NCI-H82 (cell line): ENCODE measurements at regions not wholly inside any gene's neighbourhood (a gene's known extent, or its start where the extent isn't known, plus 50 kb on each side); places are given as distances from the start of the nearest gene placed in this dataset.

Source experiments
- DNase-seq: peaks from one replicate; lab custom pipeline; 2025; lab: John Stamatoyannopoulos, UW

- no peak for DNase-seq
Observed at GRCh38 chr5:3362606-3362910, 233.1 kb upstream of the IRX1 start.

DNA sequence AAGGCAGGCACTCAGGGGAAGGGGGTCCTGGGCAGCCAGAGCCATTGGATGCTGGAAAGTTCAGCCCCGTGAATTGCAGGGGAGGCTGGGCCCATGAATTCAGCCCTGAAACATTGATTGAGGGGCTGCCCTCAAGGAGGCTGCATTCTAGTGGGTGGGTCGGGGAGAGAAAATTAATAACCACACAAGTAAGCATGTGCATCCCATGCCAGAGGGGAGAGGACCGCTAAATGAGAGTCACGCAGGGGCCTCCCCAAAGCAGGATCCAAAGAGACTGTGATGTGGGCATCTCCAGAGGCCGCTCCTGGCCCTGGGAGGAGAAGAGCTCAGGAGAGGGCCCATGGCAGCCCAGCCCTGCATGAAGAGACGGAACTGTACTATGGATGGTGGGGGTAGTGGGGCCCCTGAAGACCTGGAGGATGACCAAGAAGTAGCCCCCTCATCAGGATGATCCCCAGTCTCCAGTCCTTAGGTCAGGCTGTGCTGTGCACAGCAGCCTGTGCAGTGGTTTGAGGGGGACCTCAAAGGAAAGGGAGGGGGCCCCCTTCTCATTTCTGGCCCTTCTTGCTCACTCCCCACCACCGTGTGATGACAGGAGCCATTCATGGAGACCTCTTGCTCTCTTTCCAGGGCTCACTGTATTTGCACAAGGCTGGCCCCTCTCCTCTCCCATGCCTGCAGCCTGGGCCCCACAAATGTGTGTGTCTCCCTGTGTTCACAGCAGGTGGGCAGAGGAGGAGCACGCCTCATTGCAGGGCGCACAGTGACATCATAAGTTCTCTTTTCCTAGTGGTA is 233.6 kb upstream of the IRX1 start:
- DNase-seq = no peak

GRCh38 chr5:3359642-3360041 is 236.0 kb upstream of the IRX1 start:
- DNase-seq = peak; percentile 1

GRCh38 chr5:3357291-3357690 is 238.3 kb upstream of the IRX1 start:
- DNase-seq = no peak

GRCh38 chr5:3356016-3356415 is 239.6 kb upstream of the IRX1 start:
- DNase-seq = no peak

GRCh38 chr5:3355126-3355525 is 240.5 kb upstream of the IRX1 start:
- no peak for DNase-seq

- DNase-seq = no peak
Observed at GRCh38 chr5:3354606-3355005, 241.0 kb upstream of the IRX1 start.

- DNase-seq = no peak
Observed at GRCh38 chr5:3353561-3353960, 242.1 kb upstream of the IRX1 start.

DNA sequence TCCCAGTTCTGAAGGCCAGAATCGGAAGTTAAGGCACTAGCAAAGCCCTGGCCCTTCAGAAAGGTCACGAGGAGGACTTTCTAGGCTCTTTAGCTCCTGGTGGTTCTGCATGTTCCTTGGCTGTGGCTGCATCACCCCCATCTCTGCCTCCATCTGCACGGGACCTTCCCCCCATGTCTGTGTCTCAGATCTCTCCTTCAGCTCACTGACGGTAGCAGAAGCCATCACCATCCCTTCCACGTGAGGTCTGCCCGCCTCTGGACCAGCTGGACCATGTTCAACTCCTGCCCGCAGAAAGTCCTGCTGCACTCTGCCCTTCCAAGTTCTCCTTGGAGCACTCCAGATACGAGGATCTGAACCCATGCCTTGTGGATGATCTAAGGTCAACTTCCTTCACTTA is 242.9 kb upstream of the IRX1 start:
- no peak for DNase-seq

DNA sequence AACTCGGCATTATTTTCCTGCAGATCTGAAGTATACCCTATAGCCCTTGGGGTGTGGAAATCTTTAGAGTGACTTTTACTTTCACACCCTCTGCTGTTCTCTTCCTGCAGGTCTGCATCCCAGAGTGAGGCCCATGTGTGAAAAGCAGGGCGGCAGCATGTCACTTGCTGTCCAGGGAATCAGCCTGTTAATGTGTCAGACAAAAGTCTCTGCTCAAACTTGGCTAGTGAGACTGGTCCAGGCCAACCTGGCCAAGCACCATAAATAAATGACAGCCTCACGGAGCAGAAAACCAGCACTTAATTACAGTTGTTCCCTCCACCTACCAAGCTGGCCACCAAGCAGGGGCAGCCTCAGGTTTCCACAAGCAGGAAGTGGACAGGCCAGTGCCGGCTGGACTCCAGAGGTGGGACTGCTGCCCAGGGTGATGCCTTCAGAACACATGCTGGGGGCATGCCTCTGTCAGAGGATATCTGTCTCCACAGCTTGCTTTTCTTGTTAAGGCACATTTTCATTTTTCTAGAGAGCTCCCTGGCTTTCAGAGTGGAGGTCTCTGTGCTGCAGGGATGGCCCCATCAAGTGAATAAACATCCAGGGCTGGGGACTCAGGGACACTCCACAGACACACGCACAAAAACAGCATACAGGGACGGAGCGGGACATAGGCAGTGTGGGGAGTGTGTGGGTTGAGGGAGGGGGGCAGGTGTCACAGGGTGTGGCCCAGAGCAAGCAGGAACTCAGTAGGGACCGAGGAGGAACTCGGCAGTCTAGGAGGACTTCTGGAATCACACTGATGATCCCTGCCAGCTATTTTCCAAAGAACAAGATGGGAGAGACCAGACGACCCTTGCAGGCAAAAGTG is 243.8 kb upstream of the IRX1 start:
- no peak for DNase-seq

- no peak for DNase-seq
Observed at GRCh38 chr5:3350781-3351180, 244.9 kb upstream of the IRX1 start.

DNA sequence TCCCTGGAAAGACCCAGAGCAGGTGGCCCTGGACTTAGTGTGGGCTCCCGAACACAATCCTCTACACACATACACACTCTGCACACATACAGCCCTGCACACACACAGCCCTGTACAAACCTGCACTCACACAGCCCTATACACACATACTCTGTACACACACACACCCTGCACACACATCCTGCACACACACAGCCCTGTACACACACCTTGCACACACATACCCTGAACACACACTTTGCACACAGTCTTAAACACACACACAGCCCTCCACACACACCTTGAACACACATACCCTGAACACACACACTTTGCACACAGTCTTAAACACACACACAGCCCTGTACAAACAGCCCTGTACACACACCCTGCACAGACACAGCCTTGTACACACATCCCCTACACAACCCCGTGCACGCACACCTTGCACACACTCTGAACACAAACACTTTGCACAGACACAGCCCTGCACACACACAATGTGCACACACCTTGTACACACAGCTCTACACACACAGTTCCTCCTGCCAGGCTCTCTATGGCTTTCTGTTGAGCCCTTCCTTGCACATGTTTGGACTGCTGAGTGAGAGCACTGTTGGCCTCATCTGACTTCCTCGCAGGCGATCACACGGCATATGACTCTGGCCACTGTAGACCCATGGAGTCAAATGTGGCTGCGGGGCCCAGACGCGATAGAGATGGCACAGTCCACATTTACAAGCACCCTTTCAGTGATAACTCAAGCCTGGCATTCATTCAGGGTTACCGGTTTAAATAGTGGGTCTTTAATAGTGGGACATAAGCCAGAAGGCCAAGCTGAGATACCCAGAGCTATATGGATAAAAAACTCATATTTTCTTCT is 245.7 kb upstream of the IRX1 start:
- no peak for DNase-seq

DNA sequence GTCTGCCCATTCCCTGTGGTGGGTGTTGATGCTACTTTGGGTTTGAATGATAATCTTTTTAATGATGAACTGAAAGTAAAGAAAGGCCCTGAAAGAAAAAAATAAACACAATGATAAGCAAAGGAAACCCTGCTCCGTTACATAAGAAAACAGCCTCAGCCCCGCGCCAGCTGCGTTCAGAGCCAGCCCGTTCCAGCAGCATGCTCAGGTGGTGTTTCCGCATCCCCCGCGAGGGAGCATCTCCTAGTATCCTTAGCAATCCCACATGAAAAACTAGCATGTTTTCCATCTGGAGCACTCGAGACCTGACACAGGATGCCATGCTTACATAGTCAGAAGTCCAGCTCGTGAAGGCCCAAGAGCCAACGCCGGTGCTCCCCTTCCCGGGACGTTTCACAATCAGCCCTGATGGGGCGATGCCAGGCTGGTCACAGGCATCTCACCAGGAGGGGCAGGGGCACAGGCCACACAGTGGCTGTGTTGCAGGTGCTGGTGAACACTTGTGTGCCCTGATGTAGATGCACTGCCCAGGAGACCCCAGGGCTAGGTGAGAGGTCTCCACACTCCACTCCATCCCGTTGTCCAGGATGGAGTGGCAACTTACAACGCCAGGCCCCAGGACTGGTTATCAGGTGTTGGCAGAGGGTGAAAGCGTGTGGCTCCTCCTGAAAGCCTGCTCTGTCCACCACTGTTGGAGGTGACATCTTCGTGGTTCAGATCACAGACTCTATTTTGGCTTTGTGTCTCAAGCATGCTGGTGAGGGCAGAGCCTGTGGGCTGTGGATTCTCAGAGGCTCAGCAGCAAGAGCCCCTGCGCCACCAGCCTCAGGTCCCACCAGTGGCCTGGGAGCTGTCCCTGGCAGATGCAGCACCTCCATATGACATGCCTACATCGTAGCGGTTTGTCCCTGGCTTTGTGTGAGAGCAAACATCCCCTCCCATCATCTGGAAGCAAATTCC is 246.8 kb upstream of the IRX1 start:
- no peak for DNase-seq

DNA sequence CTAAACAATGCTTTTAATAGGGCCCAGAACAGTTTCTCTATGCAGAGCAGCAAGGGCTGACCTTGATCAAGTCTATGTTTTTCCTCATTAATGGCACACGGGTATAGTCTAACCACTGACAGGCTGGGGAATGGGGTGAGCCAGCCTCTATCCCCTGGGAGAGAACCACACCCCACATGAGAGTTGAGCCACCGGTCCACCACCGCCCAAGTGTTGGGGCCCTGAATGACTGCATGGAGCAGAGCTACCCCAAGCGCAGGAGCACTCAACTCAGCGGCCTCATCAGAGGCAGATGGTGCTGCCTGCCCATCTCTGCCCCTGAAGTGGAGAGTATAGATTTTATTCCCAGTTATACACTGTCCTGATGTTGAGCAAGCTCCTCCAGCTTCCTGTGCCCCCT is 247.9 kb upstream of the IRX1 start:
- DNase-seq = no peak

DNA sequence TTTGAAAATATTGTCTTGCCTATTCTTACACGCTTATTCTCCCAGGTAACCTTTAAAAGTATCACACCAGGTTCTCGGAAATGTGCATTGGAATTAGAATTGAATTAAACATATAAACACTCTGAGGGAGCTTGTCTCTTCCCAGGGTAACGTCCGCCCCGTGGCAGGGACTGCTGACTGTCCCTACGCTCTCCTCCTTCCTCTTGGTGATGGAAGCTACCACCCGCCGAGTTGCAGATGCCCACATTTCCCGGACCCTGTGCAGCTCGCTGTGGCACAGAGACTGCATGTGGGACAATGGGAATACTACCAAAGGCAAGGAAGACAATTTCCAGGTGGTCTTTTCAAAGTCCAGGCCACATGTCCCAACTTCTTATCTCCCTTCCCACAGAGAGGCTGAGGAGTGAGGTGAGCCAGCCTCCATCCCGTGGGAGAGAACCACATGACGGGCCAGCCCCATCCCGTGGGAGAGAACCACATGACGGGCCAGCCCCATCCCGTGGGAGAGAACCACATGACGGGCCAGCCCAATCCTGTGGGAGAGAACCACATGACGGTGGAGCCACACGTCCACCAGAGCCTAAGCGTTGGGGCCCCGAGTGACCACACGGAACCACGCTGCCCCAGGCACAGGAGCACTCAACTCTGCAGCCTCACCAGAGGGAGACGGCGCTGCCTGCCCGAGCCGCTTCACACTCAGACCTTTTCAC is 249.4 kb upstream of the IRX1 start:
- DNase-seq = no peak

DNA sequence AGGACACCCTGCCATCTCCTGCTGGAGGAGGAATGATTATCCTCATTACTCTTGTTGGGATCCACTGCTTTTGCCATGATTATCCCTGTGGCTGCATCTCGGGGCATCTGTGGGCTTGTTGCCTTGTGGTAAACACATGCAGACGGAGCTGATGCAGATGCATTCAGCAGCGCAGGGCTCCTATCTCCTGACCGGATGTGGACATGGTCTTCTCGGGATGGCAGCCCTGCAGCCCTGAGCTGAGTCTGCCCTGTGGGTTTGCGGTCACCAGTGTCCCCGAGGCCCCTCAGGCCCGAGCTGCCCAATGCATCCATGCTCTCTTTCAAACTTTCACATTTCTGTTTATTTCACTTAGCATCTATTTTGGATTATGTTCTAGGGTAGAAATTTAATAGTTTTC is 250.4 kb upstream of the IRX1 start:
- no peak for DNase-seq

DNA sequence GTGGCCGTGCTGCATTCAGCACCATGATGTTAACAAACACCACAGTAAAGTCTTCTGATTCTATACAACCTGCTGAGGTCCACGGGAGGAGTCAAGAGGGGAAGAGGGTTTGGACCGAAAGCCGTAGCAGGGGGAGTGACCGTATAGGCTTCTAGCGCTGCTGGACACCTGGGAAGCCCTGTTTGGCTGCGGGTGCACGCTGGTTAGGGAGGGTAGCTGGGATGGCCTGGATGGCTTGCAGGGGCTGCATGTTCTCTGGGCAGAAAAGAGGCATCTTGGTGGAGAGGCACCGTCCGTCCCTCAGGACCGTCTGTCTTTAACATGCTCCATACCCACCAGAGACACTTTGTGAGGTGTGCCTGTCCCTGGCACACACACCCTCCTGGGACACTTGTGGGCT is 251.0 kb upstream of the IRX1 start:
- DNase-seq = no peak

- no peak for DNase-seq
Observed at GRCh38 chr5:3343911-3344310, 251.7 kb upstream of the IRX1 start.

DNA sequence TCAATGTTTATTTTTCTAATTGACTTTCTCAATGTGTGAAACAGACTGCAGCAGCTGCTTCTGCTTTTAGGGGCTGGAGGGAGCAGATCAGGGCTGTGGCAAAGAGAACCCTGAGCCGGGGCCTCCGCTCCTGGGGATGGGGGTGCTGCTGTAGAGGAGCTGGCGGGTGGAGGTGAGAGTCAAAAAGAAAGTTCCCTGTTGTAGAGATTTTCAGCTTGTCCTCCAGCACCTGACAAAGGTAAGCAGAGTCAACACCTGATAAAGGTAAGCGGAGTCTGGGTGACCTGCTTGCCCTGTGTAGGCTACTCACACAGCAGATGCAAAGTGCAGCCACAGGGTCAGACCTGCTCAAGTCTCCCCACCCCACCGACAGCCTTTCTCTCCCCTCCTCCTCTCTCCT is 252.4 kb upstream of the IRX1 start:
- DNase-seq = no peak

- DNase-seq = no peak
Observed at GRCh38 chr5:3342271-3343100, 253.1 kb upstream of the IRX1 start.
